Globus pallidus (tissue), 1 donor: ENCODE measurements at regions not wholly inside any gene's neighbourhood (a gene's known extent, or its start where the extent isn't known, plus 50 kb on each side); places are given as distances from the start of the nearest gene placed in this dataset.

Source experiments
- DNase-seq: peaks from one replicate; pipeline ENCODE4 v3.0.0-alpha.2; 2015; ENCODE audit warnings: low spot score

DNA sequence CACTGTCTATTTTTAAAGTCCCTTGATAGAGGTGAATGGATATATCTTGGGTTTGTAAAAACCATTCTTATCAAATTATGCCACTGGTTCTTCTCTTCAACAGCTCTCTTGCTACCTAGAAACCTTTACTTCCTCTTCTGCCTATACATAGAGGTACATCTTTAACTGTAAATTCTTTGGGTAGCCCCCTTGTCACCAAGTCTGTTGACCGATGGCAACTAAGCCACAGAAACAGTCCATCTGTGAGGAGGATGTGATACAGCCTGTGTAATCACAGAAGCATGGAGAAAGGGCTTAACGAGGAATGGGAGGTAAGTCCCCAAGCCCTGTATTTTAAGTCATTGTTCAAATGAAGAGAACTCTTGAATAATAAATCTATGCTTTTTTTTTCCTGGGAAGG is 246.5 kb upstream of the MDFIC2 start:
- DNase-seq, result no peak

DNA sequence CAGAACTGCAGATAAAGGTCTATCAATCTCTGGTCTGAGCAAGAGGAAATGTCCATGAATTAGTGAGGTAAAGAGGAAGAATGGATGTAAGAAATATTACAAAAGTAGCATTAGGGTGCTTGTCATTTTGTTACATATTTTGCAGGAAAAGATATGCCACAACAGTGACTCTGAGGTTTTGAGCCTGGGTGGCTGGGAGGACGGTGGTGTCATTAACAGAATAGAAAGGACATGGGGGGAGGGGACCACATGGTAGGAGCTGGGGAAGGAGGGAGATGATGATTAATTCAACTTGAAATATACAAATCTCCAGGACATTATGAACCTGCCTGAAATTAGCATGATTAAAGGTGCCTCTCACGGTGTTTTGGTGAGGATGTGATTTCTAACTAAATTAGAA is 245.5 kb upstream of the MDFIC2 start:
- no peak for DNase-seq

DNA sequence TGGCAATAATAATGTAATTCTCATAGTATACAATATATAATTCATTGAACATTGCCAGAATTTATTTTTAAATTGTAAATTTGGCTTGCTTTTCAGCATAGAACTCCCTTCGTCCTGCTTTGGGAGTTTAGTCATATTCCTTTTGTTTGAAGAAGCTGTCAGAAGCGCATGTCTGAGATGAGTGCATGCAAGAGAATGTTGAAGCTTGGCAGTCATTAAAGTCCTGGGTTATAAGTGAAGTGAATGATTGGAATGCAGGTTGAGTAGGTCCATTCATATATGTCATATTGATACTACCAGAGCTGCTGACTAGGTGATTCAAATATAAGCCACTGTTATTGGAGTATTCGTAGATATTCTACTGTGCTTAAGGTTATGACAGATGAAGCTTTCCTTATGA is 243.6 kb upstream of the MDFIC2 start:
- no peak for DNase-seq

DNA sequence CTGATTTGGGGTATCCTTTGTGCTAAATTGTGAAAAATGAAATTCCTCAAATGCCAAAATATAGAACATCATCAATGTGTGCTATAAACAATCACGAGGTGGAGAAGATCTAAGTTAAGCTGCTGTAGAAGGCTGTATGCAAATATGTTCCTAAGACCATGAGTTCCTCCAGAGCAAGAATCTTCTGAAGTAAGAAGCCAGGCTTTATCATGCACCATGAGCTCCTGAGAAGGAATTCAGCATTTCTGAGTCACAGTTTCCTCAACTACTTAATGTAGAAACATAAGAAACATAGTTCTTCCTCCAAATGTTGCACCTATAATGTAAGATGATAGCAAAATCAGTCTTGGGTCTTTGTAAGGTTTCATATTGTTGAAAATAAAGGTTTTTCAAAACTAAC is 241.7 kb upstream of the MDFIC2 start:
- DNase-seq, result no peak

DNA sequence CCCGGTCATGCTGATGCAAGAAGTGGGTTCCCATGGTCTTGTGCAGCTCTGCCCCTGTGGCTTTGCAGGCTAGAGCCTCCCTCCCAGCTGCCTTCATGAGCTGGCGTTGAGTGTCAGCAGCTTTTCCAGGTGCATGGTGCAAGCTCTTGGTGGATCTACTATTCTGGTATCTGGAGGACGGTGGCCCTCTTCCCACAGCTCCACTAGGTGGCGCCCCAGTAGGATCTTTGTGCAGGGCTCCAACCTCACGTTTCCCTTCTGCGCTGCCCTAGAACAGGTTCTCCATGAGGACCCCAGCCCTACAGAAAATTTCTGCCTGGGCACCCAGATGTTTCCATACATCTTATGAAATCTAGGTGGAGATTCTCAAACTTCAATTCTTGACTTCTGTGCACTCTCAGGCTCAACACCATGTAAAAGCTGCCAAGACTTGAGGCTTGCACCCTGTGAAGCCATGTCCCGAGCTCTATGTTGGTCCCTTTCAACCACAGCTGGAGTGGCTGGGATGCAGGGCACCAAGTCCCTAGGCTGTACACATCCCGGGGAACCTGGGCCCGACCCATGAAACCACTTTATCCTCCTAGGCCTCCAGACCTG is 238.4 kb upstream of the MDFIC2 start:
- DNase-seq, result peak; percentile 14

DNA sequence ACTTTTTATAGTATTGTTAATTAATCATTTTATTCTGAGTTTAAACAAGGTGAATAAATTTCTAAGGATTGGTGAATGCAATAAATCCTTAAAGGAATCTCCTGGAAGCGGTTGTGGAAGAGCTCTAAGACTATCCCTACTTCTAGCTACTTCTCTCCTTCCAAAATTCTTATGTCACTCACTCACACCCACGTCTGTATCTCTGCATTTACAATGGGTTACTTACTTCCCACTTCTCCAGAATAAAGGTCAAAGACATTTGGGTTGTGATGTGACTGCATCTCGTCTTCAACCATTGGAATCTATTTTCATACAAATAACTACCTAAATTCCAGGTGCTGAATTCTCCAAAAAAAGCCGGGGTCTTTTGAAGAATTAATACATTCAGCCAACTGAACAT is 234.2 kb upstream of the MDFIC2 start:
- DNase-seq, result no peak

DNA sequence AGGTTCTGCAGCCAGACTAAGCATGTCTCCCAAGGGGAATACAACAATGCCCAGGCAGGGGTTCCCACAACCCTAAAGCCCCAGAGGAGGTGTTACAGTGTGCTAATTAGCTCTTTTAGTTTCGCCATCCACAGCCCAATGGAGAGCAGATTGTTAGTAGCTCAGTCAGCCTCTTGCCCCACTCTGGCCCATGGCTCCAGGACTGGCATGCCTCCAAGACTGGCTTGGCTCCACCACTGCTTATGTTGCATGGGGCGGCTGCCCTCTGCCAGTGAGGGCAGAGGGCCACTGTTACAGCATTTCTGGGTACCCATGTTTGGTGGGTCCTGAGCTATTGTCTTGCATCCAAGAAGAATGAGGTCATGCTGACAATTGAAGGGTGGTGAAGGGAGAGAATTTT is 231.1 kb upstream of the MDFIC2 start:
- no peak for DNase-seq

DNA sequence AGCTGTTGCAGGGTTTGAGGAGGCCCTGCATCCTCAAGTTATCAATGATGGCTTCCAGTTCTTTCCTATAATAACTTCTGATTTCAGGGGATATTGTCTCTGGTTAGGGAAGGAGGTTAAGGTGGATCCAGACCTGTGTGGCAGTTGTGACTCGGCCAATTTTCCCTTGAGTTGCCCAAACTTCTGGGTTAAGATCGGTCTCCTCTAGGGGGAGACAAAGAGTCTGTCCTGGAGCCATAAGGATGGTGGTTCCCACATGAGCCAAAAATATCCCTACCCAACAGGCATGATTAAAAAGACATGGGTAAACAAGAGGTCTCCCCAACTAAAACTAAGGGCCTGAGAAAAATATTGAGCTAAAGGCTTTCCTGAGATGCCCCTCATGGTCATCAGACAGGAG is 227.5 kb upstream of the MDFIC2 start:
- DNase-seq, result no peak

DNA sequence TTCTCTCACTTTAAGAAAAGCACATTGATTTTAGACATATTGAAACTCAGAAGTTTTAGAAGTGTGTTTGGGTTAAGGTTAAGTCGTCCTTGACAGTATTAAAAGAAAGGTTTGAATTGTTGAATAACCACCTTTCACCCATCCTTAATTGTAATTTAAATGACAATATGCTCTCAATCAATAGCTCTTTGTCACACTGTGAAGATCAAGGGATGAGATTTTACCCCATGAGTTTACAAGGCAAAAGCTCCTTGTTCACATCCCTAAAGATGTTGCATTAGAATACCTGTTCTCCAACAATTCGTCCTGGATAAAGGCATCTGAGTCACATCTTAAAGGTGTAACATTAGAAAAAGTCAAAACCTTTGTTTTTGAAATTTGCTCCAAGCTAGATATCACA is 220.4 kb upstream of the MDFIC2 start:
- no peak for DNase-seq

DNA sequence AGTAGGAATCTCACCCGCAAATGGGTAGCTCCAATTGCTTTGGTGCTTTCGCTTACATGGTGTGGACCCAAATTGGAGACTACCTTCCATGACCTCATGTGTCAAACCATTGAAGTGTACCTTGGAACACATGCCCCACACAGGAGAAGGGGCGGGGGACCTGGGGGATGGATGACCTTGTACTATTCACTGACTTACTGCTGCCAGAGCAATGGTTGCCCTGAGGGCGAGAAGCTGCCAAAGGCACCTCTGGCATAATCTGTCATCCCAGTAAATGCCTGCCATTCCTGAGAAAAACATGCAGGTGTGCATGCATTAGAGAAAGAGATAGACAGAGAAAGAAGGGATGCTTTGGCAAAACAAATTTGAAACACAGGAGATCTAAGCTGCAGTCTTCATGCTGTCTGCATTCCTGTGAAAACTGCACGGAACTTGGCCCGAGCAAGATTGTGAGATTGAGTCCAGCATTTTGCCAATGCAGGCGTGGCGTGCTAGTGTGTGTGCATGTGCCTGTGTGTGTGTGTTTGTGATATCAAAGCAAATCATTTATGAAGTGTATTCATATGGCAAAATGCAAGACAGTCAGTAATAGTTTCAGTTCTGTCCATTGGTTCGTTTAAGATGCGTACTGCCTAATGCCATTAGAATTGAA is 219.5 kb upstream of the MDFIC2 start:
- no peak for DNase-seq

DNA sequence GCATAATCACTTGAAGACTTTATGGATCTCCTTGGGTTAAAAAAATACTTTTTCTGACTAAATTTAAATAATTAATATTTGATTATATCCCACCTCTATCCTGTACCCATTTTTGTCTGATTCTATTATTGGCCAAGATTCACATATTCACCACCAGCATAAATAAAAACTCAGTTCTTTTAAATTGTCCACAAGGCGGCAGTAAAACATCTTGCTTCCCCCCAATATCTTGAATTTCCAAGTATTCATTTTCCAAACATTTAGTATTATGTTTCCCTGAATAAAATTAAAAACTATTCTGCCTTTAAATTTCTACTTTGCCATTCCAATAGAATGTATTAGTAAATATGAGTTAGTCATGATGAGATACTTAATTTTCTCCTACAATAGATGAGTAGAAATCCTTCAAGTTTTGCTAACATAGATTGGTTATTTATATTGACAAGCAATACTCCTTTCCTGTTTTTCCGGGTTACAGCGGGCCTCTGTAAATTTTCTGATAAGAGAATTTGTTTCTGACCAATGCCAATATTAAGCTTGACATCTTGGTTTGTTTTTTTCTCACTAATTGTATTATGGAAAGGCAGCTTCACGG is 218.7 kb upstream of the MDFIC2 start:
- peak; percentile 35 for DNase-seq

DNA sequence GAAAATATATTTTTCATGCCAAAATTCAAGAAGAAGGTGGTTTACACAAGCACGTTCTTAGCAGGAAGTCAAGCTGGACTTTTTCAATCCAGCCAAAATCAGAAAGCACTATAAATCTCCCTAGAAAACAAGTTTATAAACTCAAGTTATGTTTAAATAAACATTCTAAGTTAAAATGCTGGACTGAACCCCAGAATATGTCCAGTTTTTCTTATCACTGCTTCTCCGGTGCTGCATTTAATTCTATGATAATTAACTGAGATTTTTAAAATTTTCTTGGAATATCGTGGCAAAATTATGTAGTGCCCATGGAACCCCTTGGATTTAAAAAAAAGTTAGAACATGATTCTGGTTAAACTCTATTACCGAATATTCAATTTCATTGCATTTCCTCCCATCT is 218.2 kb upstream of the MDFIC2 start:
- no peak for DNase-seq

DNA sequence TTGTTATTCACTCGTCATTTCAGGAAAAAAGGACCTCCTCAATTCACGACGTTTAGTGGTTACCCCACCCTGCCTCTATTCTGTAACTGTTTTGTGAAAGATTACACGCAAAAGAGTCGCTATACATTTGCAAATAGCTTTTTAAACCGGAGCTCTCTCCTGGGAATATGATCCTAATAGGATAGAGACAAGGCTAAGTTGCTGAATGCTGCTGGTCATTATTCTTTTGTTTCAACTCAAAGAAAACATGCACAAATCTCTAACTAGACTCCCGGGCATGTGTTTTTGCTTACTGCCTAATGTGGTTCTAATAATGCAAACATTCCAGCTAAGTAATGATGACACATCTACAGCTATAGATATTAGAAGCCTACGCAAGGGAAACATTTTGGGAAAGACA is 214.6 kb upstream of the MDFIC2 start:
- DNase-seq, result no peak

DNA sequence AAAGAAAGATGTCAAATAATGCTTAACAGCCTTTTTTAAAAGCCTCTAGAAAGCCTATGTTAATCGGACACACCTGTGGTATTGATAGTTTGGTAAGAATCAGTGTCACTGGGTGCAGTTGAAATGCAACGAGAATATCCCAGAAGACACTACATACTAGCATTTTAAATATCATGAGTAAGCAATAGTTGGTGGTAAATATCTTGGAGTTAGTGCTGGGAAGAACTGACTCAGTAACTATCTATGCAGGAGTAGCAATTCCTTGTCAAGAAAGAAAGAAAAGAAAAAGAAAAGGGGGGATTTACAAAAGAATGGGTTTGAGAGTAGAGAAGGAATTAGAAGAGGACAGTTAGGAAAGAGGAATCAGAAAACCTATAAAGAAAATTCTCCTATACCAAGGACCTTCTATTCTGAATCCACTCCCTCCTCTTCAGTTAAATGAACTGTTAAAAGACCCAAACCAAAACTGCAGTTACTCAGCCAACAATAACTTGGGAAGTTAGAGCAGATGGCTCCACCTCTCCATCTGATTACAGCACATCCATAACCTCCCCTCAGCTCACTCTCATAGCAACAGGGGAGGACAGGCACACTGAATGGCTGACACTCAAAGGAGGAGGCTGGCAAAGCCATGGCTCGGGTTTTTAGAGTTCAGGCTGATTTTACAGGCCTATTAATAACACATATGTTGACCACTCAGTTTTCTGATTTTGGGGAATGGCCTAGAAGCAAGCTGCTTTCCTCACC is 207.6 kb upstream of the MDFIC2 start:
- no peak for DNase-seq

DNA sequence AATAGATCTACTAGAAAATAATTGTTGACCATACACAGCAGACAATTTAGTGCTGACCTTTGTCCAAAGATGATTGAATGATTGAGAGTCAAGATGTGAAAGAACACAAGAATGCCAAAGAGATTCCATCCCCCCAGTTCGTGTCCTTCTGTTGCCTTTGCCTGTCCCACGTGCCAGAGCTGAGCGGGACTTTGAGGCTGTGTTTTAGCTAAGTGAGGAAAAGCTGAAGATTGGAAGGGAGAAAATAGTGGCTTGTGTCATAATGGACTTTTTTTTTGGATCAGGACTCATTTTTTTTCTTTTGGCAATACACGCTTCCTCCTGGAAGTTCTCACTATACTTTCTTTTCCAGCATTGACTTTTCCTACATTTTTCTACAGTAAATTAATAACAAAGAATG is 206.6 kb upstream of the MDFIC2 start:
- DNase-seq, result no peak

DNA sequence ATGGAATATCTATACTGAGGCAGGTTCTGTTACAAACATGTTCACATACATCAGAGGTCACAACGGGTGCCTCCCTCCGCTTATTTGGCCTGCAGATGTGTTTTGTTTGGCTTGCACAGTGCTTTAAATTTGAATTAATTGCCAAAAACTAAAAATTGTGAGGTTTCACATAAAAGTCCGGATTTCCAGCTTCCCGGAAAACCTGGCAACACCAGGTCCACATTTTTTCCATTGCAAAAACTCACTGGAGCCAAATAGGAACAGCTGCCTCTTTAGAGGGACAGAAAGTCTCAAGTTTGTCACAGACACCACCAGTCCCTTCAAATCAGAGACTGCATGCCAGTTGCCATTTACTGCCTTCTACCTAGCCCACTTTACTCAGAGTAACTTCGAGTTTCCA is 205.9 kb upstream of the MDFIC2 start:
- DNase-seq, result no peak

DNA sequence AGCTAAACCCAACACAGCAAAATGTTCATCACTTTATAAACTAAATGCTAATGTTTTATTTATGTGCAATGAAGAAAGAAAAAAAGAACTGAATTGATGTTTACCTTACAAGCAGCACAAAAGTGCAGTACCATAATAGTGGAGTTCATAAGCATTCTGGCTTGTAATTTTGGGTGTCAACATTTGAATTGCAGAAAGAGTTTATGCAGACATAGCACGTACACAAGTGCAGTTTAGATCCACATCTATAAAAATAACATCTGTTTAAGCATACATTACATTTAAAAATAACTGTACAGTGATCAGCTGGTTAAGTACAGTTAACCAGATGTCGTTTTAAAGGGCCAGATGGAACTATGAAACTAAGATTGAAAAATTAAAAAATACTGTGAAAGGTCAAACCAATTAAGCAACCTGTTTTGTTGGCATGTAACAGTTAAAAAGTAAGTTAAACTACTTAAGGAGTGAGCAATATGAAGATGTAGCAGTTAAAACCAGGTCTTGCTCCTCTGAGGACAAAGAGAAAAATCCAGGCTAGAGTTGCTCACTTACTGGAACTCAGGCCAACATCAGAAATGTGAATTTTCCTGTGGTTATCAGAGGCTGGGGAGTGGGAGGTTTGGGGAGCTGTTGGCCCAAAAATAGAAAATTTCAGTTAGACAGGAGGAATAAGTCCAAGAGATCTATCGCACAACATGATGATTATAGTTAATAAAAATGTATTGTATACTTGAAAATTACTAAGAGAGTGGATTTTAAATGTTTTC is 204.9 kb upstream of the MDFIC2 start:
- DNase-seq, result no peak

DNA sequence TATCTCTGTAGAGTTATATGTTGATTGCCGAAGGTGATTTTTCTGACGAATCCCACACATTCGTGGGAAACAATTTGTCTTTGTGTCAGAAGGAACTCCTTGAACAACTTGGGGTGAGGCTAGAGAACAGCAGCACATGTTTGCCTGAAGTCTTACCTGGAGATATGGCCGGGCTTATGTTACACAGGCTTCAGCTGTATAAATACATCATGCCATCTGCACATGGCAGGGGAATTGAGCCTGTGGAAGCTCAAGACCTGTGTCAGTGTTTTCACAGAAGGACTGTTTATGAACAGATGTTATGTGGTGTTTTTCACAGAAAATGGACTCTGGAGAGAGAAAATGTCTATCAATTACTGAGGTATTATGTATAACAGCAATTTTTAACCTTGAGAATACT is 203.6 kb upstream of the MDFIC2 start:
- DNase-seq, result no peak

DNA sequence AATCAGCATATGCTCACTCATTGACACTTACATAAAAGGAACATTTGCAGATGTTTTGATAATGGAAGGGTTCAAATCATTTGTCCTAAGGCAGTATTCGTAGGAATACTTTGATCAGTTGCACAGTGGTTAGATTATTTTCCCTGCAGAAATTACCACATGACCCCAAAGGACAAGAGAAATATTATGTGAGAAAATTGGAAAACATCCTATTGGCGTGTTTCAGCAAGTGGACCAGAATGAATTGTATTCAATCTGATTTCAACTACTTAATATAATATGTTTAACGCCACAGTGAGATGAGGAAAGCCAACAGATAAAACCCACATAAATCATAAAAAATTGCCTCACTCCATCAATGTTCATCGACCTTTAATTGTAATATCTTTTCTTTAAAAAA is 195.0 kb upstream of the MDFIC2 start:
- no peak for DNase-seq

DNA sequence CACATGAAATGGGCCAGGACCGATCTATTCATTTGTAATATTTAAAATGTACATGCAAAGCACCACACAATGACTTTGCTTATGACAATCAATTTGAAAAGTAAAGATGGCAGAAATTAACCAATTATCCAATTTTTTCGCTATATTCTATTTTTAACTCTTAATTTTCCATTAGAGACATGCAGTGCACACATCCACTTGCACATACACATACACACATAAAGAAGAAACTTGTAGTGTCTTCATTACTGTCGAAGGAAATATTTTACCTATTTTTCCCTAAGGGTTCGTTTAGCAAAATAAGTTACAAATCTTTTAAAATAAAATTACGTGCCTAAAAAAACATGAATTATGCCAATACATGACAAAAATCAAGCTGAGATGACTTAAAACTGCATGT is 194.3 kb upstream of the MDFIC2 start:
- no peak for DNase-seq

DNA sequence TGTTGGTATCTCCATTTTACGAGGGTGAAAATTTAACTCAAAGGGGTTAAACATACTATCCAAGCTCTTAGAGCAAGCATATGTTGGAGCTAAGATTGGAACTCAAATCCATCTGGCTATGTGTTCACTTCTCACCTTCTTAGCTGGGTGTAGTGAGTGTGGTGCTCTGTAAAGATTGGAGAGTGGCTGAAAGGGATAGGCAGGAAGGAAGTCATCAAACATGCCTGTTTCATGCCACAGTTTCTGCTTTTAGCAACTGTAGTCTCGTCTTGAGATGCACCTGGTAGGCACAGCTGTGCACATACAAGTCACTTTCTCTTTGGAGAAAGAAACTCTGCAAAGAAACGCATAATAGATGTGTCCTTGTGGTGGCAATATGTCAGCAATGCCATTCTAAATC is 189.1 kb upstream of the MDFIC2 start:
- no peak for DNase-seq

DNA sequence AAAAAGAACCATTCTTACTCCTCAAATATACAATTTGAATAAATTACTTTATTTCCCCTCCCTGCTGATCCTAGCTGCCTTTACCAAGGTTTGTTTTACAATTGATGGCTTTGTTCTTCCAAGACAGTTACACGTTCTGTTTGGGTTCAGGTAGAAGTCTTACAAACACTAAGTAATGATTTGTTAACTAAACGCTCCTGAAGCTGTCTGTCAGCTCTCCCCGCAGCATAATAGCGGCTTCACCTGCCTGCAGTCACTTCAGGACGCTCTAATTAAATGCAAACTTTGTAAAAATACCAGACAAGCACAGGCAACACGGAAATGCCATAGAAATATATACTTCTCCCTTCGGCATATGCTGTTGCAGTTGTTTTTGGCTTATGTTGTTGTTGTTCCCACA is 176.4 kb upstream of the MDFIC2 start:
- DNase-seq, result no peak

DNA sequence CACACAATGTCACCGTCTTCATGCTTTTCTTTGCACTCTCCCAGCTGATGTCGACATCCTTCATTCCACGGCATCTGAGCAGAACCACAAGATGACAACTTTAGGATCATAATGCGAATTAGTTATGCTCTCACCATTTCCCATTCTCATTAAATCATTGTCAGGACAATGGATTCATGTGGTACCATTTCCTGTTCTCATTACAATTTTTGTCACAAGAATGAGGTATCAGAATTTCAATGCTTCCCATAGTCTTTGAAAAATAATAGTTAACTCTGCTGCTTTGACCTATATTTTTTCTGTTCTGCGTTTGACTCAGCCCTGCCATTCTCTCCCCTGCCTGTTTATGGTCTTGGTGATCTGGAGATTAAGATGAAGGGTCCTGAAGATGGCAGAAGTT is 175.7 kb upstream of the MDFIC2 start:
- DNase-seq, result no peak
